Breast epithelium (tissue), 3 donors: ENCODE measurements at regions not wholly inside any gene's neighbourhood (a gene's known extent, or its start where the extent isn't known, plus 50 kb on each side); places are given as distances from the start of the nearest gene placed in this dataset.

Experiments
- POLR2A ChIP-seq: fragments of 450-650 bp; IDR thresholded peaks from one replicate; pipeline ENCODE4 v1.6.1; 2016; ENCODE audit warnings: antibody characterized with exemption, mild to moderate bottlenecking, moderate library complexity
- TF ChIP-seq, protein P1 (sequence below), 3 donors: fragments of 450-650 bp; IDR thresholded peaks; one replicate each; pipeline ENCODE4 v1.5.1; 2016 to 2017; ENCODE audit warnings: antibody characterized with exemption in 3 of 3, mild to moderate bottlenecking in 3 of 3, moderate library complexity in 3 of 3

- no peak for TF ChIP-seq POLR2A
- TF ChIP-seq, protein P1, sequence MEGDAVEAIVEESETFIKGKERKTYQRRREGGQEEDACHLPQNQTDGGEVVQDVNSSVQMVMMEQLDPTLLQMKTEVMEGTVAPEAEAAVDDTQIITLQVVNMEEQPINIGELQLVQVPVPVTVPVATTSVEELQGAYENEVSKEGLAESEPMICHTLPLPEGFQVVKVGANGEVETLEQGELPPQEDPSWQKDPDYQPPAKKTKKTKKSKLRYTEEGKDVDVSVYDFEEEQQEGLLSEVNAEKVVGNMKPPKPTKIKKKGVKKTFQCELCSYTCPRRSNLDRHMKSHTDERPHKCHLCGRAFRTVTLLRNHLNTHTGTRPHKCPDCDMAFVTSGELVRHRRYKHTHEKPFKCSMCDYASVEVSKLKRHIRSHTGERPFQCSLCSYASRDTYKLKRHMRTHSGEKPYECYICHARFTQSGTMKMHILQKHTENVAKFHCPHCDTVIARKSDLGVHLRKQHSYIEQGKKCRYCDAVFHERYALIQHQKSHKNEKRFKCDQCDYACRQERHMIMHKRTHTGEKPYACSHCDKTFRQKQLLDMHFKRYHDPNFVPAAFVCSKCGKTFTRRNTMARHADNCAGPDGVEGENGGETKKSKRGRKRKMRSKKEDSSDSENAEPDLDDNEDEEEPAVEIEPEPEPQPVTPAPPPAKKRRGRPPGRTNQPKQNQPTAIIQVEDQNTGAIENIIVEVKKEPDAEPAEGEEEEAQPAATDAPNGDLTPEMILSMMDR (IDR thresholded peaks at IDR 0.05) = no peak
Measured at GRCh38 chr3:115336836-115337235, 189.7 kb upstream of the ZBTB20 start.
